ENCODE measurements at regions not wholly inside any gene's neighbourhood (a gene's known extent, or its start where the extent isn't known, plus 50 kb on each side); places are given as distances from the start of the nearest gene placed in this dataset.

GRCh38 chr1:234879147-234880080, 249.2 kb downstream of the TOMM20 start:
- ChIA-PET RAD21 (ENCODE audit: low non-redundant PET in 1 of 2, low total read pairs in 2 of 2, uncharacterized antibody in 2 of 2, unreplicated experiment in 2 of 2) (no interaction called here), POLR2A (no interaction called here), CTCF (no interaction called here)
- Histone ChIP-seq H4K20me1 (ENCODE audit: insufficient read depth) (no peaks in the 10 kb centered on the region), H3K4me2 (ENCODE audit: low read length) (no peak overlapping the region), H3K27ac (ENCODE audit: low read depth, low read length) (no peak overlapping the region), H3K4me1 (ENCODE audit: control insufficient read depth in 1 of 2, insufficient read depth in 2 of 2, low read length in 2 of 2) (no peaks in the 10 kb centered on the region), H3K9ac (ENCODE audit: low read length) (no peak overlapping the region), H3K36me3 (ENCODE audit: control insufficient read depth in 1 of 2, insufficient read depth in 2 of 2, low read length in 2 of 2) (no peaks in the 10 kb centered on the region), H2AFZ (ENCODE audit: low read depth, low read length, poor library complexity, severe bottlenecking) (no peak overlapping the region), H3K9me2 (ENCODE audit: insufficient read depth) (no peaks in the 10 kb centered on the region), H3K4me3 (replicated peaks in 1 of 2; ENCODE audit: low read depth in 1 of 2, low read length in 2 of 2) (no peak overlapping the region), H3K27me3 (ENCODE audit: insufficient read depth, low read length) (no peaks in the 10 kb centered on the region), H3K79me2 (ENCODE audit: insufficient read depth, low read length) (no peaks in the 10 kb centered on the region), H3K9me3 (ENCODE audit: control insufficient read depth in 1 of 2, insufficient read depth in 1 of 2, low read depth in 1 of 2, low read length in 2 of 2) (no peaks in the 10 kb centered on the region)
- BruUV-seq (replicated peaks) = no TSS peak
- TF ChIP-seq ELF1 (IDR thresholded peaks at IDR 0.05; ENCODE audit: borderline replicate concordance, low read depth) (no peak), RAD21 (IDR thresholded peaks at IDR 0.05; ENCODE audit: low read depth) (no peak), POLR2A (IDR thresholded peaks at IDR 0.05; ENCODE audit: borderline replicate concordance, extremely low read depth, insufficient read depth, insufficient read length) (no peak), POLR2AphosphoS5 (IDR thresholded peaks at IDR 0.05; ENCODE audit: low read depth, low read length) (no peak), ZFX (IDR thresholded peaks at IDR 0.05) (no peak), MAX (IDR thresholded peaks at IDR 0.05) (no peak), CBX3 (IDR thresholded peaks at IDR 0.05; ENCODE audit: low read depth) (no peak), REST (IDR thresholded peaks at IDR 0.05; ENCODE audit: low read depth) (no peak), EZH2phosphoT487 (IDR thresholded peaks at IDR 0.05; ENCODE audit: borderline replicate concordance) (no peak), CEBPB (IDR thresholded peaks at IDR 0.05; ENCODE audit: low read depth) (no peak), CTCF (IDR thresholded peaks at IDR 0.05 in 2 of 3, conservative IDR thresholded peaks at IDR 0.05 in 1 of 3; ENCODE audit: borderline replicate concordance in 1 of 3, insufficient read depth in 1 of 3, low read depth in 2 of 3, low read length in 2 of 3) (no peak), JUND (IDR thresholded peaks at IDR 0.05) (no peak), SP1 (IDR thresholded peaks at IDR 0.05; ENCODE audit: low read depth) (no peak), TCF7L2 (IDR thresholded peaks at IDR 0.05; ENCODE audit: borderline replicate concordance, extremely low read depth, insufficient read depth, insufficient read length) (no peak), SIN3A (IDR thresholded peaks at IDR 0.05; ENCODE audit: low read depth) (no peak)
- ATAC-seq = no peak
- no peak for DNase-seq (ENCODE audit: low read depth, low spot score)
- intact Hi-C loops (cut with micrococcal nuclease) = loop anchor here (10.0 kb wide), 1 partner anchor 185 kb away; no protein-coding TSS in a partner anchor
